NB4 (cell line): ENCODE measurements at regions not wholly inside any gene's neighbourhood (a gene's known extent, or its start where the extent isn't known, plus 50 kb on each side); places are given as distances from the start of the nearest gene placed in this dataset.

ENCODE experiments used
- DNase-seq: peaks from one replicate; pipeline ENCODE4 v3.0.0; 2010; ENCODE audit warnings: low read depth
- H3K4me3 ChIP-seq: one replicate; pipeline ENCODE4 v1.5.1; 2011; ENCODE audit warnings: mild to moderate bottlenecking, low read depth, low read length, moderate library complexity
- MYC ChIP-seq: IDR thresholded peaks from 2 replicates; pipeline ENCODE4 v1.6.1; 2011; ENCODE audit warnings: low read depth, low read length
- POLR2A ChIP-seq: IDR thresholded peaks from 2 replicates; pipeline ENCODE4 v1.6.1; 2011; ENCODE audit warnings: mild to moderate bottlenecking; ENCODE audit not compliant: insufficient read length; ENCODE audit errors: extremely low read depth
- TF ChIP-seq, protein P1 (sequence below): IDR thresholded peaks from 2 replicates; pipeline ENCODE4 v1.6.1; 2011; ENCODE audit warnings: low read depth, low read length
- TF ChIP-seq, protein P2 (sequence below): IDR thresholded peaks from one replicate; pipeline ENCODE4 v1.5.1; 2012; ENCODE audit warnings: low read depth, low read length

DNA sequence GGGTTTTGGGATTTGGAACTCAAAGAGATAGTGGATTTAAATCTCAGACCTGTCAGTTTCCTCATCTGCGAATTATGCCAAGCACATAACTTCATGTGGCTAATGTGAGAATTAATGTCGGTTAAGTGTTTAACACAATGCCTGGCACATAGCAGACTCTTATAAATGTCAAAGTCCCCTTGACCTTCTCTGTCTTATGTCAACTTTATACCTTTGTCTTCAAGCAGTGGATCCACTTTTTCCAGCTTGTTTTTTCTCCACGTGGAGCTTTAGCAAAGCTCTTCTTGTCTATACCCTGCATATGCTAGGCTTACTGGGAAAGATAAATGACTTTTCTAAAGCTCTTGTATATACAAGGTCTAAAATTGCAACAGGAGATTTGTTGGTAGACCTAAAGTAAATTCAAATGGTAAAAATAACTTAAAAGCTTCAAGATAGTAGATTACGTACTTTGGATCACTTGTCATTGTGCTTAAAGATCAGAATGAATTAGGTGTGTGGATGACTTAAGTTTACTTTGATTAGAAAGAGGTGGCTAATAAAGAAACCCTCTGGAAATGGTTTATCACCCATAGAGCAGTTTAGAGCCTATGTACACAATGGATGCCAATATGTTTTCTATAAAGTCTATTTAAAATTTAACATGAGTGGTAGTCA lies 318.3 kb upstream of the SORL1-AS1 start:
- DNase-seq = no peak
- no peak overlapping the region for H3K4me3 ChIP-seq
- TF ChIP-seq MYC (no peak), POLR2A (no peak)
- TF ChIP-seq, protein P1, sequence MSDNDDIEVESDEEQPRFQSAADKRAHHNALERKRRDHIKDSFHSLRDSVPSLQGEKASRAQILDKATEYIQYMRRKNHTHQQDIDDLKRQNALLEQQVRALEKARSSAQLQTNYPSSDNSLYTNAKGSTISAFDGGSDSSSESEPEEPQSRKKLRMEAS = no peak
- TF ChIP-seq, protein P2, sequence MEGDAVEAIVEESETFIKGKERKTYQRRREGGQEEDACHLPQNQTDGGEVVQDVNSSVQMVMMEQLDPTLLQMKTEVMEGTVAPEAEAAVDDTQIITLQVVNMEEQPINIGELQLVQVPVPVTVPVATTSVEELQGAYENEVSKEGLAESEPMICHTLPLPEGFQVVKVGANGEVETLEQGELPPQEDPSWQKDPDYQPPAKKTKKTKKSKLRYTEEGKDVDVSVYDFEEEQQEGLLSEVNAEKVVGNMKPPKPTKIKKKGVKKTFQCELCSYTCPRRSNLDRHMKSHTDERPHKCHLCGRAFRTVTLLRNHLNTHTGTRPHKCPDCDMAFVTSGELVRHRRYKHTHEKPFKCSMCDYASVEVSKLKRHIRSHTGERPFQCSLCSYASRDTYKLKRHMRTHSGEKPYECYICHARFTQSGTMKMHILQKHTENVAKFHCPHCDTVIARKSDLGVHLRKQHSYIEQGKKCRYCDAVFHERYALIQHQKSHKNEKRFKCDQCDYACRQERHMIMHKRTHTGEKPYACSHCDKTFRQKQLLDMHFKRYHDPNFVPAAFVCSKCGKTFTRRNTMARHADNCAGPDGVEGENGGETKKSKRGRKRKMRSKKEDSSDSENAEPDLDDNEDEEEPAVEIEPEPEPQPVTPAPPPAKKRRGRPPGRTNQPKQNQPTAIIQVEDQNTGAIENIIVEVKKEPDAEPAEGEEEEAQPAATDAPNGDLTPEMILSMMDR = no peak

DNA sequence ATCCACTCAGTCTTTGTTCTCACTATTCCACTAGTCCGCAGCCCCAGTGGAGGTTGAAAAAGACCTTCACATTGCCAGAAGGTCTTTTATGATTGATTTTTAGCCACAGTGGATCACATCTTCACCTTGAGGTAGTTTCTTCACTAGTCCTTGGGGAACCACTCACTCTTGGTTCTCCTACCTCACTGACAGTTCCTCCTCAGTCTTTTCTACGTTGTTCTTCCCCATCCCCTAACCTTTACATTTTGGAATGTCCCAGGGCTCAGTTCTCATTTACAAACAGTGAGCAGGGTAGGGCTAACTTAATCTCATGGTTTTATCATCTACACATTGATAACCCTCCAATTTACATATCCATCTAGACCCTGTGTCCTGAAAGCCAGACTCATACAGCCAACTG lies 316.4 kb upstream of the SORL1-AS1 start:
- TF ChIP-seq, protein P2 = no peak
- TF ChIP-seq, protein P1 = no peak
- no peak for TF ChIP-seq MYC
- no peak for TF ChIP-seq POLR2A
- no peak overlapping the region for H3K4me3 ChIP-seq
- no peak for DNase-seq

DNA sequence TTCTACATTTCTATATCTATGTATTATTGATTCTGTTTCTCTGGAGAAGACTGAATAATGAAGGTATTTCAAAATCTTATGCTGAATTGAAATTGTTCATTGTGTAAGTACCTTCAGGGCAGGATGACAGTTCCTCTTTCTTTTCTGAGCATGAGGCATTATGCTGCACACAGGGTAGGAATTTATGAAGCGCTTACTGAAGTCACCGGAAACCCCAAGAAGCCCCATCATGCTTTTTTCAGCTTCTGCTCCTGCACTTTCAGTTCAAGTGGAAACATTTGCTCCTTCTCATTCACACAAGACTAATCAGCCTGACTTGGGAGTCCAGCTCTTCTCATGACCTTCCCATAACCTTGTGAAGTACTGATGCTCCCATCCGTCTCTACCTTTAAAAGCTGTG lies 314.7 kb upstream of the SORL1-AS1 start:
- peak; percentile 69 for DNase-seq

DNA sequence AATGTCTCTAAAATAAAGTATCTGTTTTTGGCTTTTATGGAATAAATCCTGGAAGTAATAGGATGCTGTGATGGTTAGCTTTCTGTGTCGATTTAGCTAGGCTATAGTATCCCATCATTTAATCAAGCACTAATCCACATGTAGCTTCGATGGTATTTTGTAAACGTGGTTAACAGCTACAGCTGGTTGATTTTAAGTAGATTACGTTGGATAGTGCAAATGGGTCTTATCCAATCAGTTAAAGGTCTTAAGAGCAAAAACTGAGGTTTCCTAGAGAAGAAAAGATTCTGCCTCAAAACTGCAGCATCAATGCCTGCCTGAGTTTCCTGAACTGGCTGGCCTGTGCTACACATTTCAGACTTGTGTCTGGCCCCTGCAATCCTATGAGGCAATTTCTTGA lies 314.2 kb upstream of the SORL1-AS1 start:
- DNase-seq = no peak
- H3K4me3 ChIP-seq = no peak overlapping the region
- TF ChIP-seq MYC (no peak), POLR2A (no peak)
- TF ChIP-seq, protein P1 = no peak
- TF ChIP-seq, protein P2 = no peak

More for the DNA sequence above, 314.7 kb upstream of the SORL1-AS1 start:
- H3K4me3 ChIP-seq = no peak overlapping the region
- TF ChIP-seq, protein P2 = no peak
- no peak for TF ChIP-seq MYC

DNA sequence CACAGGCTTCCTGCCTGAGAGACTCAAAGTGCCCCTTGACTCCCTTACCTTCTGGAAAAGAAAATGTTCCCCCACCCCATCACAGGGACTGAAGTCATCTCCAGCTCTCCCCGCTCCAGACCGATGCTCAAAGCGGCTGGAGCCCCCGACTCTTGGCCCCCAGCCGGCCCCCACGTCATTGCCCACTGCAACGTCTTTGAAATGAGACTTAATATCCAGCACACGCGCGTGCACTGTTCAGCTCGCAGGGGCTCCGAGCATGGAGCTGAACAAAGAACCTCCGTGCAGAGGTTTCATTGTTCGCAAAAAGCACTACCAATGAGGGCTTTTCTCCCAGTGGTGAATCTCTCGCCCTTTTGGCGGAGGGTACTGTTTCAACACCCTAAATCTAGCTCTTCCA lies 313.4 kb upstream of the SORL1-AS1 start:
- DNase-seq = no peak
- no peak for TF ChIP-seq MYC
- no peak overlapping the region for H3K4me3 ChIP-seq

DNA sequence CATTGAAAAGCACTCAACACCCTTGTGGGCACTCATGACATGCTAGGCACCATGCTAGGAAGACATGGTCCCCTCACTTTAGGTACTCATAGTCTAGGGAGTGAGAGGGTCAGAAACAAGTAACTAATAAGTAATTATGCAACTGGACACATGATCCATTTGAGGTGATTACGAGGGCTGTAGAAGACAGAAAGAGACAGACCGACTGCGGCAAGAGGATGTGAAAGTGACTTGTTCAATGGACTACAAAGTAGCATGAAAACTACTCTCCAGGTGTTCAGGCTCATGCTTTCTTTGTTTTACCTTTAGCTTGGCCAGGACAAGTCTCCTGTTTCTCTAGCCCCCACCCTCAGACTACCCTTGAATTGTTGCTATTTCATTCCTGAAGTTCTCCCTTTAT lies 310.8 kb upstream of the SORL1-AS1 start:
- TF ChIP-seq, protein P1 = no peak
- TF ChIP-seq MYC = no peak
- TF ChIP-seq, protein P2 = no peak
- TF ChIP-seq POLR2A = no peak
- no peak overlapping the region for H3K4me3 ChIP-seq
- no peak for DNase-seq
